Body of pancreas (tissue), 4 donors: ENCODE measurements at regions not wholly inside any gene's neighbourhood (a gene's known extent, or its start where the extent isn't known, plus 50 kb on each side); places are given as distances from the start of the nearest gene placed in this dataset.

Source experiments
- POLR2A ChIP-seq, 3 donors: fragments of 450-650 bp; IDR thresholded peaks; one replicate each; pipeline ENCODE4 v1.6.1; 2016; ENCODE audit warnings: antibody characterized with exemption in 3 of 3, mild to moderate bottlenecking in 2 of 3
- TF ChIP-seq, protein P1 (sequence below), 7 experiments: fragments of 450-650 bp in 4 of 7; fragments of 200-600 bp in 3 of 7; sonication (generic) in 3 of 7; IDR thresholded peaks; one replicate each; pipeline ENCODE4 v1.5.1; 2016 to 2019; ENCODE audit warnings: antibody characterized with exemption in 7 of 7

GRCh38 chr2:238569507-238570195 is 142.9 kb downstream of the ASB1 start:
- TF ChIP-seq POLR2A (IDR thresholded peaks at IDR 0.05), result no peak
- TF ChIP-seq, protein P1, sequence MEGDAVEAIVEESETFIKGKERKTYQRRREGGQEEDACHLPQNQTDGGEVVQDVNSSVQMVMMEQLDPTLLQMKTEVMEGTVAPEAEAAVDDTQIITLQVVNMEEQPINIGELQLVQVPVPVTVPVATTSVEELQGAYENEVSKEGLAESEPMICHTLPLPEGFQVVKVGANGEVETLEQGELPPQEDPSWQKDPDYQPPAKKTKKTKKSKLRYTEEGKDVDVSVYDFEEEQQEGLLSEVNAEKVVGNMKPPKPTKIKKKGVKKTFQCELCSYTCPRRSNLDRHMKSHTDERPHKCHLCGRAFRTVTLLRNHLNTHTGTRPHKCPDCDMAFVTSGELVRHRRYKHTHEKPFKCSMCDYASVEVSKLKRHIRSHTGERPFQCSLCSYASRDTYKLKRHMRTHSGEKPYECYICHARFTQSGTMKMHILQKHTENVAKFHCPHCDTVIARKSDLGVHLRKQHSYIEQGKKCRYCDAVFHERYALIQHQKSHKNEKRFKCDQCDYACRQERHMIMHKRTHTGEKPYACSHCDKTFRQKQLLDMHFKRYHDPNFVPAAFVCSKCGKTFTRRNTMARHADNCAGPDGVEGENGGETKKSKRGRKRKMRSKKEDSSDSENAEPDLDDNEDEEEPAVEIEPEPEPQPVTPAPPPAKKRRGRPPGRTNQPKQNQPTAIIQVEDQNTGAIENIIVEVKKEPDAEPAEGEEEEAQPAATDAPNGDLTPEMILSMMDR (IDR thresholded peaks at IDR 0.05), result no peak
